ENCODE measurements at regions not wholly inside any gene's neighbourhood (a gene's known extent, or its start where the extent isn't known, plus 50 kb on each side); places are given as distances from the start of the nearest gene placed in this dataset.

DNA sequence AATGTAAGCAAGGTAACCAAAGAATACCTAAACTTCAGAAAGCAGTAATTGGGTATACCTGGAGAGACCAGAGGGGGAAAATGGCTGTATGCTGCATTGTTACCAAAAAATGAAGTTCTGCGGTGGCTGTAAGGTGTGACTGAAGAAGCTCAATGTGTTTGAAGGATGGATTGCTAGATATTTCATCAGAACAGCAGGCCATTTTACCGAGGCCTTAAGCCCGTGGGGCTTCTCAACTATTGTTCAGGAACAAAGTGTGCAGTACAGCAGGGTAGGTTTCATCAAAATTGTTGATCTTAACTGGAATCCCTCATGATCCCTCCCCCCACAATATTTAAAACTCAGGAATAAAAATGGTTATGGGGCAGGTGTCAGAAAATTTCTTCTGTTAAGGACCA lies 204.0 kb upstream of the GHITM start:
- DNase-seq (ENCODE audit: low read depth), result no peak

DNA sequence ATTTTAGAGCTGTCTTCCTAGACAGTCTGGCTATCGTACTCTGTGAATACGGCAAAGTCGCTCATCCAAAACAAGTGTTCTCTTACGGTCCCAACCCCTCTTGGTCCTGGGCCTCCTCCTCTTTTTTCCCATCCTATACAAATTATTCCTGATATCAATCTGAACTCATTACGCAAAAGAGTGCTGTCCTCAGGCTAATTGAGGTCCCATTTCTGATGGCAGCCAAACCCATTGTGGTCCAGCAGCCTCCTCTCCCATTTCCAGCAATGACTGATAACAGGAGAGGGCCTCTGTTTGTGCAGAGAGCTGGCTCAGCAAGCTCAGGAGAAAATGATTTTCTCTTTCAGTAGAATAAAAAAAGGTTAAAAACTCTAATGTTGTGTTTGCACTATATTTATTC lies 203.4 kb upstream of the GHITM start:
- no peak for DNase-seq (ENCODE audit: low read depth)

DNA sequence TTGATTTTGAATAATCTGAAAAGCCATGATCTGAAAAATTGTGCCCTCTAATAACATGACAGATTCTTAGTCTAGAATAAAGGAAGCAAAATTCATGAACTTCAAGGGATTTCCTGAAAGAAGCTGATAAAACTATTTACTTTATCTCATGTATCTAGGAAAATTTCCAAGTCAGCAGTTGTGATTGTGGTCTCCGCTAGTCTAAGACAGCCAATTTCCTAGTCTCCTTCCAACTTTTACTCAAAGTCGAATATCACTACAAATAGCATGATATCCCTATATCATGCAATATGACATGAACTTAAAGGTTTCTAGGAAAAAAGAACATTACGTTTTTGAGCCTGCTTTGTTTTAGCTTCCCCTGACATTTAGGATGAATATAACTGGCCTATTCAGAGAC lies 202.1 kb upstream of the GHITM start:
- DNase-seq (ENCODE audit: low read depth), result no peak

DNA sequence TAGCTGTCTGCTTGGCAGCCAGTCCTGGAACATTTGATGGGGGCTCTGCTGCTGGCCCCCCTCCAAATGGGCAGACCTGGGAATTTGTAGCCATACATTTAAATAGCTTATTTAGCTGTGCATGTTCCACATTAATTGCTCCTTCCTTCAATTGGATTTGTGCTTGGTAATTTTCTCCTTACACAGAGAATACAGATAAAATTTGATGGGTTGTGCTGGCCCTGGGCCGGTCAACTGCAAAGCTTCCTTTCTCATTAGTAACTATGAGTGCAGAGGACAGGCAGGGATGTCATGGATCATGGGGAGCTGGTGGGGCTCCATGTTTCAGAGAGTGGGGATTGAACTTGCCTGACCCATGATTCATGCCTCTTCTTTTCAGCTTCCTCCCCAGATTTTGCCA lies 201.5 kb upstream of the GHITM start:
- no peak for DNase-seq (ENCODE audit: low read depth)

DNA sequence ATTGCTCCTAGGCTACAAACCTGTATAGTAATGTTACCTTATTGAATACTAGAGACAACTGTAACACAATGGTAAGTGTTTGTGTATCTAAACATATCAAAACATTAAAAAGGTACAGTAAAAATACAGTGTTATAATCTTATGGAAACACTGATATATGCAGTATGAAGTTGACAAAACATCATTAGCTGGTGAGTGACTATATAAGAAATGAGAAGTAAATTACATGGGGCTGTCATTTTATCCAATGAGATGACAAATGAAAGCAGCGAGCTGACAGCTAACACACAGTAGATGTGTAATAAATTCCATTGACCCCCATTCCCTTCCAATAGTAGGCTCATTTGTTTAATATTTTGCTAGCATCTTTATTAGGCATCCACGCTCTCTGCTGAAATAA lies 198.1 kb upstream of the GHITM start:
- DNase-seq (ENCODE audit: low read depth), result no peak

DNA sequence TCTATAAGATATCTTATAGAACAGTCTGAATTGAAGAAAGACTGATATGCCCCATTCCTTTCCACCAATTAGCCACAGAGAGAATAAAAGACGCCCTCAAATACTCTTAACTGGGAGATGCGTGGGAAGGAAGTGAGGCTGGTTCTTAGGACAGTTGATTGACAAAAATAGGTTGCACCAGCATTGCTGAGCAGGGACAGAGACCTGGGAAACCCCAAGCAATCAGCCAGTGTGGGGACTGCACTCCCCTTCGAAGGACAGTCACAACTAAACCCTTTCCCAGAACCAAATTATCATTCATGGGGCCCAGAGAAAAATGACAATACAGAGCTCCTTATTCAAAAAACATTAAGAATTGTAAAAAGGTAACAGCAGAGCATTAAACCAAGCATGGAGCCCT lies 196.9 kb upstream of the GHITM start:
- DNase-seq (ENCODE audit: low read depth), result no peak

DNA sequence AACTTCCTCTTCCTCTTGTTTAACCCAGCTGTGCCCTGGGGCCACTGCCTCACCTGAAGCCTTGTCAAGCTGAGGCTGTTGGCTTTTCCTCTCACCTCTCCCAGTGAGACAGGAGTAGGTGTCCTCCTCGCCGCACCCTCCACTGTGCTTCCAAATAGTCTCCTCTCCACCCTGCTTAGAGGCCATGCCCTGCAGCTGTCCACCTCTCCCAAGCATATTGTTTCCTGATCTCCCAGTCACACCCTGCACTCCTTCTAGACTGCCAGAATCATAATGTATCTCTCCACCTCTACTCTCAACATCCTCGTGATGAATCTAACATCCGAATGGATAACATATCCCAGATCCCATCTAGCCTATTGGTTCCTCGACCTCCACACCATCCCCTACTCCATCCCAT lies 196.3 kb upstream of the GHITM start:
- DNase-seq (ENCODE audit: low read depth), result no peak

DNA sequence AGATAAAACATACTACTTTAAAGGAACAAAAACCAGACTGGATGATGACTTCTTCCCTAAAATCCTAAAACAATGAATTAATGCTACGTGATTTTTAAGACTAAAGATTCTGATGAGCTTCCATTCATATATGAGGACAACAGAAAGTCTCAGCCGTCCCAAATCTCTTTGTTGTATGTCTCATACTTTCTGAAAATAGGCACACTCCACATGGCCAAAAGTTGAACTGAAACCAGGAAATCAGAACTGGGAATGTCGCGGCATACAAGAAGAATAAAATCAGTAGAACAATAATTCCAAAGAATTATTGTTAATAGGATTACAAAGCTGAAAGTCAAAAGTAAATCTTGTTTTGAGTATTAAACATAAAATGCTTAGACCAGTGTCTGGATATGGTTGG lies 195.4 kb upstream of the GHITM start:
- DNase-seq (ENCODE audit: low read depth), result no peak

DNA sequence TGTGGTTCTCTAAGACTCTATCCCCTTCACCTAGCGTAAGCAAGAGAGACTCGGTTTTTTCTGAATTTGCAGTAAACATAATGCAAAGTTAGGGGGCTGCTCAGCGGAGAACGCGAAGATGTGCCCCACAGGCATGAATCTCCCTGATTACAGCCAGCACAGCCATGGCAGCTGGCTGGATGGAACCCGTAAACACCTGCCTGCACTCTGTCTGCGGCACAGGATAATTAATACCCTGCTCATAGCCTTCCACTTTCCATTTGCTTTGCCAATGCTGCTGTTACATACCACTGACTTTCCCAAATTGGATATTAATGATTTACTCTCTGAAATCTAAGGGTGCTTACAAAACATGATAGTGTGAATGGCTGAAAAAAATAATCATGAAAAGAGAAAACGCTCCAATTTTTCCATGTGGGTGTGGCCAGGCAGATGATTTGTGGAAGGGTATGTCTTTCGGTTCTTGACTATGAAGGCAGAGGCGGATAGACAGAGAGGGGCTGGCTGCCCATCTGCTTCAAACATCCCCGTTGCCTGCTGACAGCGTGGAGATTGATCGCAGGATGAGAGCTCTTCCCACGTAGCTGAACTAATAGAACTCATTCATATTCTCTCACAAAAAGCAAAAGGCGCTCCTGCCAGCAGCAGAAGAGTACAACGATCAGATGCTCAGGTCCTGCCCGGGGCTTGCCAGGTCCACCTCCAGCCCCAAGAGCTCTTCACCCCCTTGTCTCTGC lies 193.2 kb upstream of the GHITM start:
- DNase-seq (ENCODE audit: low read depth), result no peak

DNA sequence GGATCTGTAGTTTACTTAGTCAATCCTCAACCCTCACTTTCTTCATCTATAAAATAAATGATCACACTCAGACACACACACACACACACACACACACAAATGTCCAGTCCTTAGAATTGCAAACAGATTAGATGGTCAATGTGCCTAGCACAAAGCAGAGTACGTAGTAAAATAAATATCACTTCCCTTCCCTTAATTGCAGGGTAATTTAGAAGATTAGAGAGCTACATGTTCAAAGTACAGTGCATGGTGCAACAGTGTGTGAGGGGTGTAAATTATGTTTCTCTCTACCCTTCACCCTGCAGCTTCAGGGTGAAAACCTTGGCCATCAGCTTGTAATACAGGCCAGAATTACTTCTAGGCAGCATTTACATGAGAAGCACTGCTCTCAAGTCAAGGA lies 187.0 kb upstream of the GHITM start:
- DNase-seq (ENCODE audit: low read depth), result no peak

DNA sequence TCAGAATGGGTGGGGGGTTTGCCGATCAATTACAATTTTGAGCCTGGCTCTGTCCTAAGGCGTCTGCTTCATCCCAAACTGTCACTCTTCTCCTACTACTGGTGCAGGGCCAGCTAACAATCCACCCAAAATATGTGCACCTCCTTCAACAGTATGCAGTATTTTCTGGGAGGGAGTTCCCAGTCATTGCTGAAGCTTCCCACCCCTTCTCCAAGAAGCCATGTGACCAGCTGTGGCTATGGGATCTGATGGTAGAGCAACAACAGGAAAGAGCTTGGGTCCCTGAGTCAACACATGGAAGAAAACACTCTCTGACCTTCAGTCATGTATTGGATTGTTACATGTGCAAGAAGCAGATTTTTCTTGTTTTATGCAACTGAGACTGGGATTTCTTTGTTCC lies 185.7 kb upstream of the GHITM start:
- DNase-seq (ENCODE audit: low read depth), result no peak

DNA sequence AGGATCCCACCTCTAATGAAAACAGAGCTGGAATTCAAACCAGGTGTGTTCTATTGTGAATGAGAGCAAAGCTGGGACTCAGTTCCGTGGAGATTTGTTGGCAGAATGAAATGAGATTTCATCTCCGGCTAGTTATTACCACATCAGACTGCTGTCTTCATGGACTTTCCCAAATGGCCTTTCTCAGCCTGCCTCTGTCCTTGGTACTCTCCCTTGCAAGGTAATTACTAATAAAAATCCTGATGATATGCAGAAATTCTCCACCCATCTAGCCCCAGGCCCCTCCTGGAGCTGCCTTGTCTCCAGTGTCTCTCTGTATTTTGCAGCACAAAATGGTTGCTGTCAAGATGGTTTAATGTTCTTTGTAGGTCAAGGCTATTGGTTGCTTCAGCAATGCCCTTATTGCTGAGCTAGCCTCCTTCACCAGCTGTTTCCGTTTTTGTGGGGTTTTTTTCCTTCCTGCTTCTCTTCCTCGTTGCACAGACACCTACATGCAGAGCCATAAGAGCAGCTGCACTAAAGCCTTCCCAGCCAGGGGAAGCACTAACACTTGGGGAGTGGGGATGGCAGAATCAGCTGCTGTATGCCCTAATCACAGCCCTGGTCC lies 185.0 kb upstream of the GHITM start:
- DNase-seq (ENCODE audit: low read depth), result no peak

DNA sequence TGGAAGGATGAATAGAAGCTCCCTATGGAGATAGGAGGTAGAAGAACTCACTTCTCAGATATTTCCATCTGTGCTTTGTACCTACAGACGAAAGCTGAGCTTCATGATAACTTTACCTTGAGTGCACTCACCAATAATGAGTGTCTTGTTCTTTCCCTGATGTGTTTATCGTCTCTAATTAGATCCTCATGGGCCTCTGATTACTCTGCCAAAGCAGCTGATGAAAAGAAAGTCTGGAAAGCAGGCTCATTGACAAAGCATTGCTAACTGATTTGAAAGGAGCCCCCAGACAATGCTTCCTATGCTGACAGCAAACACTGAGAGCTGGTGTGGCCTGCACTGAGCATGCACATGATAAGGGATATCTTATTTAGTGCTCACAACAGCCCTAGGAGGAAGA lies 183.9 kb upstream of the GHITM start:
- no peak for DNase-seq (ENCODE audit: low read depth)

DNA sequence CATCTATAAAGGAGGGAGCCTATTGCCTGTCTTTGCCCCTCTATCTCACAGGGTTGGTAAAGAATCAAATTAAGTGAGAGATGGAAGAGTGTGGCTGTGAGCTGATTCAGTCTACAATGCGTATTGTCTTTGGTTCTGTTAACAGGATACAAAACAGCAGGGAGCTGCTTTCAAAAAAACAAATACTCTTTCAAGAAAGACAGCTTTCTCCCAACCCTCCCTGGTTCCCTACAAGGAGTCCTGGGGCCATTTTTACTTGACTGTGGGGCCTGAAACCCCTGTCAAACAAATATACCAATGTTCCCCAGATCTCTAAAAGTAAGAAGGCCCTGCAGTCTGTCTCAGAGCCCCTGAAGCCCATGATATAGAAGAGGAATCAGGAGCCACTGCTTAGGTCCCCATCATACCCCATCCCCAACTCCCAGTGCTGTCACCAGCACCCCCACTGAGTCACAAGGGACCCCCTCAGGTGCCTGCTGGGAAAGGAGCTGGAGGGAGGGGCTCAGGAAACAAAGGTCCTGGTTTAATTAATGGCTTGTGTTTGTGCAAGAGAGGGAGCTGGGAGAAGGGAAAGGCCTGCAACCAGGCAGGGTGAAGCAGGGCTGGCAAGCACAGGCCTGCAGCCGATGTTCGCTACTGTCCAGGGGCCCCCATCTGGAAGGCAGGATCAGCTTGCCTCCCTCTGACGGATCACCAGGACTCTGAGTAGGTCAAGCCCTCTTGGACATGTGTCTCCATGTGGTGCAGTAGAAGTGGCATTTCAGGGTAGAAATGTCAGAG lies 182.0 kb upstream of the GHITM start:
- DNase-seq (ENCODE audit: low read depth), result no peak

DNA sequence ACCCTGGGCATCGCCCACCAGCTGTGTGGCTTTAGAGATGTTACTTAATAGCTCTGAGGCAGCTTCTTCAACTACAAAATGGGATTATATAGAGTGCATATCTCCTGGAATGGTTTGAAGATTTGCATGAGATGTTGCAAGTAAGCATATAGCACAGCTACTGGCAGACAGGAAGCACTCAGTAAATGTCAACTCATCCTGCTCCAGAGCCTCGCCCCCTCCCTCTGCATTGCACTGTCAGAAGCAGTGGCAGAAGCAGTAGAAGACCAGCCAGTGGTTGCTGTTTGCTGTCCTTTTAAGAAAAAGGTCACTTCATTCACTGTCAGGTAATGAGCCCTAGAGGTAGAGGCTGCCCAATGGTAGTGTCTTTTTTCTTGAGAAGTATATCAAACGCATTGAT lies 180.0 kb upstream of the GHITM start:
- no peak for DNase-seq (ENCODE audit: low read depth)

DNA sequence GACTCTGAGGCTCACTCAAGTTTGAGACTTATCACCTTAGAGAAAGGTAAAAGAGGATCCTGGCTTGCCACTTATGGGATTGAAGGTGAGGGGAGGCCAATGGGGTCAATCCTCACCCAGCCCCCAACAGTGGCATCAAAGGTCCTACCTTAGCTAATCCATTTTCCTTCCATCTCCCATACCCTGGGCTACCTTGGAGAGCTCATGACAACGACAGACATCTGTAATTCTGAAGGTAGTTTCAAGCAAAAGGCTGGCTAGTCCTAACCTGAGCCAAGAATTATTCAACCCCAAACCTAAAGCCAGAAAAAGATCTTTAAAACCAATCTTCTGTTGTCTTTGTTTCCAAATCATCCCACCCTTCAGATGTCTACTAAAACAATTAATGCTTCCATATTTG lies 179.2 kb upstream of the GHITM start:
- no peak for DNase-seq (ENCODE audit: low read depth)

DNA sequence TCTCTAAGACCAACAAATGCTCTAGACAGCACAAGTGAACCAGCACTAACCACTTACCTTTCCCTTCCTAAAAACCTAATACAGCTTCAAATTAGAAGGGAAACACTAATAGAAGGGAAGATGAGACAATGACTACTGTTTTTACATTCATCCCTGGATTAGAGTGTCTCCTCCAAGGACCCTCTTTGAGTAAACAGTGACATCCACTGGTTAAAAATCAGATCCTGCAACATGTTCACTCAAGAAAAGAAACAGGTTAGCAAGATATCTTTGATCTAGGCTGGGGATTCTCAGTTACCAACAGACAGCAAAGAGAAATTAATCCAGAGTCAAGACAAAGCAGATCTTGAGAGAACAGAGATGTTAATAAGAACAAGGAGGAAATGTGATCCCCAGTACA lies 177.7 kb upstream of the GHITM start:
- no peak for DNase-seq (ENCODE audit: low read depth)

DNA sequence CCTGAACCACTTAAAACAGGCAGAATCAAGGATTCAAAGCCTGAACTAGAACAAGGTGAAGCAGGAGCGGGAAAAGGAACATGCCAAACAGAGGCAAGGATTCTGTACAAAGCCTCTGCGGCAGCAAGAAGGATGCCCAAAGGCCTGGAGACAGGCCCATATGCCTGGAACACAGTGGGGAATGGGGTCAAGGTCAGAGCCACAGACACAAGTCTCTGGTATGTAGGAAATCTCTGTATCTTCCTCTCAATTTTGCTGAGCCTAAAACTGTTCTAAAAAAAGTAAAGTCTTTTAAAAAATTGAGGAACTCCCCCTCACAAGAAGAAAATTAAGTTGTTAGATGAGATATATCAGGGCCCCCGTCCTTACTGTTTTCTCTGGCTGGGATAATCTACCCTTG lies 175.9 kb upstream of the GHITM start:
- DNase-seq (ENCODE audit: low read depth), result no peak

DNA sequence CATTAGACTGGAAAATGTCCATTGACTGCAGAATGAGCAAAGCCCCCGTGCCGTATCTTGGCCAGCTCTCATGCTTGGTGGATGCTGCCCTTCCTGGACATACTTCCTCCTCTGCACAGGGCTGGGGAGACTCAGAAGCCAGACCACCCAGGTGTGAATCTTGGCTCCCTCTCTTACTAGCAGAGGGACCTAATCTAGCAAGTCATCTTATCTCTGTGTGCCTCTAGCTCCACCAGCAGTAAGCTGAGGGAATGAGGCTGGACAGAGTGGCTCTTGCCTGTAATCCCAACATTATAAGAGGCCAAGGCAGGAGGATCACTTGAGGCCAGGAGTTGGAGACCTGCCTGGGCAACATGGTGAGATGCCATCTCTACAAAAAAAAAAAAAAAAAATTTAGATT lies 173.8 kb upstream of the GHITM start:
- no peak for DNase-seq (ENCODE audit: low read depth)

DNA sequence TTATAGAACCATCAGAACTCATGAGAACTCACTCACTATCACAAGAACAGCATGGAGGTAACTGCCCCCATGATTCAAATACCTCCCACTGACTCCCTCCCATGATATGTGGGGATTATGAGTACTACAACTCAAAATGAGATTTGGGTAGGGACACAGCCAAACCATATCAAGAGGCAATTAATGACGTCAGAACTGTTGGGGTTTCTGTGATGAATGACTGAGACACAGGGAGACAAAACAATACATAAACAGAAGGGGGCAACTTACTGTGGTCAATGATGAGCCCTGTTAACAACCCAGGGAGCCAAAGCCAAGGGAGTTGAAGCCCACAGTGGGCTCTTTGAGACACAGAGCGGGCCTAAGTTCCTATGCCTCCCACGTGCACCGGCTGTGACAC lies 171.3 kb upstream of the GHITM start:
- no peak for DNase-seq (ENCODE audit: low read depth)

DNA sequence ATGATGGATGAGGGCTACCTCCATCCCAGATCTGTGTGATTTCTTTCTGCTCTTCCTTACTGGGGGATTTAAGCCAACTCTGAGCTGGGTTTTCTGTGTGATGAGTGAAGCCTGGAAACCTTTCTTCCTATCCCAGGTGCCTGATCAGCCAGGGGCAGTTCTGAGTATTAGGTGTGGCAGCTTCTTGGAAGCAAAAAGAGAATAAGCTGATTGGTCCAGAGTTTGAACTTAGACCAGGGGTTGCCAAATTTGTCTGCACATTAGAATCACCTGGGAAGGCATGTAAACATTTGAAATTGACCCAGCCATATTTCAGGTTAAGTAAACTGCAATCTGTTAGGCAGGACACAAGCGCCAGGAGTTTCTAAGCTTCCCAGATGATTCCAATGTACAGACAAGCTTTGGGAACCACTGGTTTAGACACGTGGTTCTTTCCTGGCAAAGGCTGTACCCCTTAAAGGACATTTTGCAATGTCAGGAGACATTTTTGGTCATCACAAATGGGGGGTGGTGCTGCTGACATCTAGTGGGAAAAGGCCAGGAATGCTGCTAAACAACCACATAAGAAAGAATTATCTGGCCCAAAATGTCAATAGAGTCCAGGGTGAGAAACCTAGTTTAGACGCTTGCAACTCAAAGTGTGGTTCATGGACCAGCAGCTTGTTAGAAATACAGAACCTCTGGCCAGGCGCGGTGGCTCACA lies 160.5 kb upstream of the GHITM start:
- no peak for DNase-seq (ENCODE audit: low read depth)

DNA sequence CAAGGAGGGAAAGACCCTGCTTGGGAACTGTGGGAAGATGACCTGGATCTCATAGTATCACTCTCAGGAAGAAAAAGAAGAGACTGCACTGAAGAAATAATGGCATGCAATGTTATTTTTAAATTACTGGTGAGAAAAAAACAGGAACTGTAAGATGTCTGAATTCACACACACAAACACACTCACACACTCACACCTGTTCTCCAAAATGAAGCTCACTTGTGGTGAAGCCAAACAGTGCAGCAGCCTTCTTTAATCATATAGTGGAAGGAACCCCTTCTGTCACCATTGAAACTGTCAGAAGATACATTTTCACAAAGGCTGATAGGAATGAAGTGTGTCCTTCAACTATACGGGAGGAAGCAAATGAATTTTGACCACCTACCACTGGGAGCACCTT lies 156.5 kb upstream of the GHITM start:
- DNase-seq (ENCODE audit: low read depth), result no peak
